ENCODE measurements at regions not wholly inside any gene's neighbourhood (a gene's known extent, or its start where the extent isn't known, plus 50 kb on each side); places are given as distances from the start of the nearest gene placed in this dataset.

DNA sequence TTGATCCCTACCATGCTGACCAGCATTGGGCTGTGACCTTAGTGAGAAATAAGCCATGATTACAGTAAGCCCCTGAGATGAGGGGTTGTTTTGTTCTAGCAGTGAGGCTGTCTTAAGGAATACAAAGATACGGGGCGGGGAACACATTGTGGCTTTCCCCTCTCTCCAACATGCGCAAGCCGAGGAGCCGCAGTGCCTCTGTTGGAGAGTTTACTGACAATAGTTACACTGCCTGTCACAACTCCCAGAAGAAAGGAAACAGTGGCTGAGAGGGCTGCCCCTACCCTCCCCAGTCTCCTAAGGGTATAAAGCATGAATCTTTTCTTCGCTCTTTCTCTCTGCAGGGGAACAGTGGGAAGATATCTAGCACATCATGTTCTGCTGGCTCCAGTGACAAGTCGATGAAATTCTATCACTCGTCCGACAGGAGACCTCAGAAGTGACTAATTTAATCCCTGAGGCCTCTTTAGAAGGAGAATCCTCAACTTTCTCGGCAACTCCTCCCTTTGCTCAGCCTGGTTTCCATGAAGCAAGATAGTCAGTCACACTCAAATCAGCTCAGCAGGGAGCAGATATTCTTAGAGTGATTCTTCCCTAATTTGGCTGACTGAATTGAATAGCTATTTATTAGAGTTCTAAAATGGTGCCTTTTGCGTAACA lies 409.0 kb upstream of the PROK2 start:
- Histone ChIP-seq H3K4me3 (no peak overlapping the region), H3K9me3 (peaks cover 0 to 7% (median 0%) of the 10 kb centered on the region in 3 donors), H3K36me3 (no peaks in the 10 kb centered on the region), H3K27me3 (no peaks in the 10 kb centered on the region), H3K4me1 (no peaks in the 10 kb centered on the region), H3K27ac (no peak overlapping the region)
- ATAC-seq: no peak
- TF ChIP-seq POLR2A (IDR thresholded peaks at IDR 0.05) (no peak), CTCF (IDR thresholded peaks at IDR 0.05) (no peak), POLR2AphosphoS5 (IDR thresholded peaks at IDR 0.05) (no peak), EP300 (IDR thresholded peaks at IDR 0.05) (no peak)
- 88 to 93% methylated on average over 6 to 9 of the region's 11 CpGs for WGBS, 2 donors (ENCODE audit: low coverage in 1 of 2)

DNA sequence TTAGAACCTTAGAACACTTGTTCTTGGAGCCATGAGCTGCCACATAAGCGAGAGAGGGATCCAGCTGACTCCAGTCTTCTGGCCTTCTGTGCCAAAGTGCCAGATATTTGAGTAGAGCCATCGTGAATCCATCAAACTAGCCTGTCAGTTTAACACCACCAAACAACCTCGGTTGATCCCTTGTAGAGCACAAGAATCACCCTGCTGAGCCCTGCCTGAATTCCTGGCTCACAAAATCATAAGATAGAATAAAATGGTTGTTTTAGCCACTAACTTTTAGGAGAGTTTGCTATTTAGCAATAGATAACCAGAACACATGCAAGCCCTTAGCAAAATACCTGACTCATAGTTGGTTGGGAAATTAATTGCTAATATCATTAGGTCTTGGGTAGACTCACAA lies 407.6 kb upstream of the PROK2 start:
- no peak for ATAC-seq
- no peak for TF ChIP-seq EP300 (IDR thresholded peaks at IDR 0.05)
- no peak for TF ChIP-seq POLR2AphosphoS5 (IDR thresholded peaks at IDR 0.05)
- no peak for TF ChIP-seq POLR2A (IDR thresholded peaks at IDR 0.05)
- TF ChIP-seq CTCF (IDR thresholded peaks at IDR 0.05): no peak
- WGBS, 2 donors (ENCODE audit: low coverage in 1 of 2): 83 to 93% methylated on average over 1 to 2 of the region's 3 CpGs

DNA sequence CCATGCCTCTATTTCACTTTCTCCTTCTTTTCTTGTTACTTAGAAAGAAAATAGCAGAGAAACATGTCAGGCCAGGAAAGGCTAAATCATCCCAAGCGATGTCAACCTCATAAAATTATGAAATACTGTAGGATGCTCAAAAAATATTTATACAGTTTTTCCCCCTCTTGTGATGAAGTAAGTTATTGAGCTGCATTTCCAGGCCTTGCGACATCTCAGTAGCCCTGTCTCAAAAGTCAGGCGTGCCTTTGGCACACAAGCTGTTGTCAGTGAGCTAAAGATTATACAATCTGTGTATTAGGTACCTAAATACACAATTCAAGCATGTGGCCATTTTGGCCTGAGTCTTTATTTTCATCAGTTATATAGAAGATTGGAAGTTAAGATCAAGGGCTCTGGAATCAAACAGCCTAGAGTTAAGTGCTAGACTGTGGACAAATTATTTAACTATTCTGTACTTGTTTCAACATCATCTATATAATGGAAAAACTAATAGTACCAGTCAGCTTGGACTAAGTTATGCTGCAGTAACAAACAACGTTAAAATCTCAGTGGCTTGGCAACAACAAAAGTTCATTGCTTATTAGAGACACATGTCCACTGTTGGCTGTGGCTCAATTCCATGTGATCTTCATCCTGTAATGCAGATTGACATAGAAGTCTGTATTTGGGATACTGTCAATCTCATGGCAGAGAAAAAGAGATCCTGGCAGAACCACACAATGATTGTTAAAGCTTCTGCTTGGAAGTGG lies 406.4 kb upstream of the PROK2 start:
- 84 to 86% methylated on average over 4 of the region's 4 CpGs for WGBS, 2 donors (ENCODE audit: low coverage in 1 of 2)
- Histone ChIP-seq H3K4me3 (no peak overlapping the region), H3K27me3 (no peaks in the 10 kb centered on the region), H3K4me1 (peaks cover 0 to 4% (median 0%) of the 10 kb centered on the region in 3 donors), H3K27ac (no peak overlapping the region), H3K9me3 (peaks cover 0 to 7% (median 0%) of the 10 kb centered on the region in 3 donors), H3K36me3 (no peaks in the 10 kb centered on the region)
- TF ChIP-seq EP300 (IDR thresholded peaks at IDR 0.05) (no peak), POLR2AphosphoS5 (IDR thresholded peaks at IDR 0.05) (no peak), POLR2A (IDR thresholded peaks at IDR 0.05) (no peak), CTCF (IDR thresholded peaks at IDR 0.05) (no peak)
- peak; percentile 39 for ATAC-seq

More for the DNA sequence above, 407.6 kb upstream of the PROK2 start:
- no peak overlapping the region for H3K4me3 ChIP-seq
- H3K9me3 ChIP-seq: peaks cover 0 to 7% (median 0%) of the 10 kb centered on the region in 3 donors
- H3K36me3 ChIP-seq: no peaks in the 10 kb centered on the region
- no peaks in the 10 kb centered on the region for H3K4me1 ChIP-seq
- no peak overlapping the region for H3K27ac ChIP-seq
- H3K27me3 ChIP-seq: no peaks in the 10 kb centered on the region

DNA sequence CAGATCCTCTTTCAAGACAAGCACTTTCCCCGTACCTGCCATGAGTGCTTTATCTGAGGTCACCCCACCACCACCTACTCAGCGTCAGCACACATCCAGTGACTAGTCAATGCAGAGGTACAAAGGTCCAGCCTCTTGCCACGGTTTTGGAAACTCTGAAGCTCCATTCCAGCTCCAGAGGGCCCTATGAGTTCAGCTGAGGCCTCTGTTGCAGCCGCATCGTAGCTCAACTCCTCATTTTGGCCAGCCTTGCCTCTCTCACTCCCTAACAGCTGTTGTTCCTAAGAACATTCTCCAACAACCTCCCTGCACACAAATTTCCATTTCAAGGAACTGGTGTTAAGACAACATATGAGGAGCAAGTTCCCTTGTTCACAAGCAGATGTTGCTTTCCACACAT lies 405.1 kb upstream of the PROK2 start:
- no peak for TF ChIP-seq CTCF (IDR thresholded peaks at IDR 0.05)
- no peak for TF ChIP-seq POLR2AphosphoS5 (IDR thresholded peaks at IDR 0.05)
- no peak for TF ChIP-seq EP300 (IDR thresholded peaks at IDR 0.05)
- TF ChIP-seq POLR2A (IDR thresholded peaks at IDR 0.05): no peak
- Histone ChIP-seq H3K27me3 (no peaks in the 10 kb centered on the region), H3K9me3 (peaks cover 0 to 7% (median 0%) of the 10 kb centered on the region in 3 donors), H3K4me1 (peaks cover 0 to 10% (median 0%) of the 10 kb centered on the region in 3 donors), H3K36me3 (no peaks in the 10 kb centered on the region), H3K27ac (no peak overlapping the region), H3K4me3 (no peak overlapping the region)
- no peak for ATAC-seq
- WGBS, 2 donors (ENCODE audit: low coverage in 1 of 2): 63 to 82% methylated on average over 3 of the region's 5 CpGs

Data from gastroesophageal sphincter (tissue), 4 donors.